ENCODE measurements at regions not wholly inside any gene's neighbourhood (a gene's known extent, or its start where the extent isn't known, plus 50 kb on each side); places are given as distances from the start of the nearest gene placed in this dataset.

GRCh38 chr6:88520017-88520338, 353.8 kb upstream of the CNR1 start:
- TF ChIP-seq CTCF (IDR thresholded peaks at IDR 0.05) = no peak

GRCh38 chr6:88519301-88520016, 353.3 kb upstream of the CNR1 start:
- H3K9me3 ChIP-seq (ENCODE audit: control insufficient read depth, low read length) = no peaks in the 10 kb centered on the region
- no peak for TF ChIP-seq CTCF (IDR thresholded peaks at IDR 0.05)

More at GRCh38 chr6:88520017-88520338, 353.8 kb upstream of the CNR1 start:
- no peak overlapping the region for H3K4me3 ChIP-seq (ENCODE audit: low read depth, low read length)
- no peak overlapping the region for H3K4me2 ChIP-seq (ENCODE audit: low read length)
- no peak overlapping the region for H2AFZ ChIP-seq
- no peaks in the 10 kb centered on the region for H3K36me3 ChIP-seq (ENCODE audit: control insufficient read depth, insufficient read depth, low read length)
- H3K4me1 ChIP-seq = no peaks in the 10 kb centered on the region
- H3K9me3 ChIP-seq (ENCODE audit: control insufficient read depth, low read length) = no peaks in the 10 kb centered on the region
- no peaks in the 10 kb centered on the region for H3K79me2 ChIP-seq
- no peak overlapping the region for H3K27ac ChIP-seq
- H3K9ac ChIP-seq = no peak overlapping the region
- no peaks in the 10 kb centered on the region for H3K27me3 ChIP-seq (ENCODE audit: control insufficient read depth, insufficient read depth, low read length)

GRCh38 chr6:88517737-88518136, 351.6 kb upstream of the CNR1 start:
- H3K27ac ChIP-seq = no peak overlapping the region
- H3K79me2 ChIP-seq = no peaks in the 10 kb centered on the region
- H3K4me2 ChIP-seq (ENCODE audit: low read length) = no peak overlapping the region
- no peak overlapping the region for H3K4me3 ChIP-seq (ENCODE audit: low read depth, low read length)
- no peaks in the 10 kb centered on the region for H3K4me1 ChIP-seq
- TF ChIP-seq CTCF (IDR thresholded peaks at IDR 0.05) = no peak
- no peaks in the 10 kb centered on the region for H3K27me3 ChIP-seq (ENCODE audit: control insufficient read depth, insufficient read depth, low read length)
- H3K9me3 ChIP-seq (ENCODE audit: control insufficient read depth, low read length) = no peaks in the 10 kb centered on the region
- H3K36me3 ChIP-seq (ENCODE audit: control insufficient read depth, insufficient read depth, low read length) = no peaks in the 10 kb centered on the region
- H2AFZ ChIP-seq = no peak overlapping the region
- no peak overlapping the region for H3K9ac ChIP-seq

More at GRCh38 chr6:88519301-88520016, 353.3 kb upstream of the CNR1 start:
- no peaks in the 10 kb centered on the region for H3K27me3 ChIP-seq (ENCODE audit: control insufficient read depth, insufficient read depth, low read length)
- H3K9ac ChIP-seq = no peak overlapping the region
- H3K36me3 ChIP-seq (ENCODE audit: control insufficient read depth, insufficient read depth, low read length) = no peaks in the 10 kb centered on the region
- H3K4me1 ChIP-seq = no peaks in the 10 kb centered on the region
- H3K4me3 ChIP-seq (ENCODE audit: low read depth, low read length) = no peak overlapping the region
- no peak overlapping the region for H2AFZ ChIP-seq
- H3K4me2 ChIP-seq (ENCODE audit: low read length) = no peak overlapping the region
- H3K79me2 ChIP-seq = no peaks in the 10 kb centered on the region
- H3K27ac ChIP-seq = no peak overlapping the region

- Histone ChIP-seq H3K4me2 (ENCODE audit: low read length) (no peak overlapping the region), H3K4me3 (ENCODE audit: low read depth, low read length) (no peak overlapping the region), H3K36me3 (ENCODE audit: control insufficient read depth, insufficient read depth, low read length) (no peaks in the 10 kb centered on the region), H3K4me1 (no peaks in the 10 kb centered on the region), H3K9me3 (ENCODE audit: control insufficient read depth, low read length) (no peaks in the 10 kb centered on the region), H3K27me3 (ENCODE audit: control insufficient read depth, insufficient read depth, low read length) (no peaks in the 10 kb centered on the region), H3K27ac (no peak overlapping the region), H3K9ac (no peak overlapping the region), H3K79me2 (no peaks in the 10 kb centered on the region), H2AFZ (no peak overlapping the region)
- no peak for TF ChIP-seq CTCF (IDR thresholded peaks at IDR 0.05)
Observed at GRCh38 chr6:88513920-88514319, 347.8 kb upstream of the CNR1 start.

GRCh38 chr6:88513471-88513870, 347.3 kb upstream of the CNR1 start:
- TF ChIP-seq CTCF (IDR thresholded peaks at IDR 0.05) = no peak
- no peaks in the 10 kb centered on the region for H3K4me1 ChIP-seq
- H3K79me2 ChIP-seq = no peaks in the 10 kb centered on the region
- H3K27ac ChIP-seq = no peak overlapping the region
- H3K4me2 ChIP-seq (ENCODE audit: low read length) = no peak overlapping the region
- no peaks in the 10 kb centered on the region for H3K27me3 ChIP-seq (ENCODE audit: control insufficient read depth, insufficient read depth, low read length)
- no peaks in the 10 kb centered on the region for H3K36me3 ChIP-seq (ENCODE audit: control insufficient read depth, insufficient read depth, low read length)
- no peaks in the 10 kb centered on the region for H3K9me3 ChIP-seq (ENCODE audit: control insufficient read depth, low read length)
- H3K4me3 ChIP-seq (ENCODE audit: low read depth, low read length) = no peak overlapping the region
- no peak overlapping the region for H2AFZ ChIP-seq
- H3K9ac ChIP-seq = no peak overlapping the region
